Nephron (organoid): ENCODE measurements at regions not wholly inside any gene's neighbourhood (a gene's known extent, or its start where the extent isn't known, plus 50 kb on each side); places are given as distances from the start of the nearest gene placed in this dataset.

ENCODE experiments used
- H3K27ac Mint-ChIP-seq, 3 experiments: 2 replicates each; pipeline ENCODE4 v1.8.0; 2020; ENCODE audit warnings: mixed read lengths in 3 of 3, mild to moderate bottlenecking in 2 of 3, moderate library complexity in 1 of 3
- H3K27me3 Mint-ChIP-seq: 2 replicates; pipeline ENCODE4 v1.8.0; 2021; ENCODE audit warnings: low read depth, mild to moderate bottlenecking, moderate library complexity, mixed read lengths
- H3K36me3 Mint-ChIP-seq: 2 replicates; pipeline ENCODE4 v1.8.0; 2020; ENCODE audit warnings: low read depth, mixed read lengths
- H3K4me1 Mint-ChIP-seq: 2 replicates; pipeline ENCODE4 v1.8.0; 2020; ENCODE audit warnings: mixed read lengths
- H3K4me3 Mint-ChIP-seq, 3 experiments: 2 replicates each; pipeline ENCODE4 v1.8.0; 2020; ENCODE audit warnings: mild to moderate bottlenecking in 3 of 3, mixed read lengths in 3 of 3, moderate library complexity in 2 of 3
- H3K9me3 Mint-ChIP-seq: 2 replicates; pipeline ENCODE4 v1.8.0; 2020; ENCODE audit warnings: mixed read lengths
- CTCF ChIP-seq, 3 experiments: fragments of 200-600 bp; sonication (generic); IDR thresholded peaks; one replicate each; pipeline ENCODE4 v1.5.0; 2021; ENCODE audit warnings: antibody characterized with exemption in 3 of 3; ENCODE audit not compliant: unreplicated experiment in 3 of 3

- Mint-ChIP-seq H3K36me3 (no peaks in the 10 kb centered on the region), H3K27ac (no peak overlapping the region), H3K4me1 (peaks cover 37% of the 10 kb centered on the region), H3K4me3 (no peak overlapping the region), H3K9me3 (no peaks in the 10 kb centered on the region), H3K27me3 (no peaks in the 10 kb centered on the region)
- TF ChIP-seq CTCF (IDR thresholded peaks at IDR 0.05; ENCODE audit: unreplicated experiment in 3 of 3): no peak
These were observed 395.8 kb downstream of the MTX2 start for GRCh38 chr2:176665086-176665485.

GRCh38 chr2:176668912-176669311 lies 399.7 kb downstream of the MTX2 start:
- no peaks in the 10 kb centered on the region for H3K27me3 Mint-ChIP-seq
- TF ChIP-seq CTCF (IDR thresholded peaks at IDR 0.05; ENCODE audit: unreplicated experiment in 3 of 3): no peak
- H3K27ac Mint-ChIP-seq: peak overlapping the region; percentile 2 to 63 (median 9)
- H3K36me3 Mint-ChIP-seq: no peaks in the 10 kb centered on the region
- H3K9me3 Mint-ChIP-seq: no peaks in the 10 kb centered on the region
- H3K4me1 Mint-ChIP-seq: peaks cover 19% of the 10 kb centered on the region
- H3K4me3 Mint-ChIP-seq: no peak overlapping the region

GRCh38 chr2:176669398-176670174 lies 400.3 kb downstream of the MTX2 start:
- Mint-ChIP-seq H3K4me3 (no peak overlapping the region), H3K36me3 (no peaks in the 10 kb centered on the region), H3K9me3 (no peaks in the 10 kb centered on the region), H3K27me3 (no peaks in the 10 kb centered on the region), H3K4me1 (peaks cover 17% of the 10 kb centered on the region), H3K27ac (peak overlapping the region; percentile 2 to 63 (median 9))
- TF ChIP-seq CTCF (IDR thresholded peaks at IDR 0.05; ENCODE audit: unreplicated experiment in 3 of 3): no peak

- Mint-ChIP-seq H3K27ac (no peak overlapping the region), H3K9me3 (no peaks in the 10 kb centered on the region), H3K27me3 (peaks cover 5% of the 10 kb centered on the region), H3K4me3 (no peak overlapping the region), H3K4me1 (peaks cover 12% of the 10 kb centered on the region), H3K36me3 (no peaks in the 10 kb centered on the region)
- no peak for TF ChIP-seq CTCF (IDR thresholded peaks at IDR 0.05; ENCODE audit: unreplicated experiment in 3 of 3)
These were observed 406.2 kb downstream of the MTX2 start for GRCh38 chr2:176675271-176675949.

GRCh38 chr2:176677746-176678265 lies 408.6 kb downstream of the MTX2 start:
- Mint-ChIP-seq H3K27ac (no peak overlapping the region), H3K9me3 (no peaks in the 10 kb centered on the region), H3K36me3 (no peaks in the 10 kb centered on the region)

More at GRCh38 chr2:176677746-176678265, 408.6 kb downstream of the MTX2 start:
- Mint-ChIP-seq H3K4me3 (no peak overlapping the region), H3K27me3 (peaks cover 5% of the 10 kb centered on the region), H3K4me1 (peaks cover 17% of the 10 kb centered on the region)
- TF ChIP-seq CTCF (IDR thresholded peaks at IDR 0.05; ENCODE audit: unreplicated experiment in 3 of 3): no peak
